ENCODE measurements at regions not wholly inside any gene's neighbourhood (a gene's known extent, or its start where the extent isn't known, plus 50 kb on each side); places are given as distances from the start of the nearest gene placed in this dataset.

DNA sequence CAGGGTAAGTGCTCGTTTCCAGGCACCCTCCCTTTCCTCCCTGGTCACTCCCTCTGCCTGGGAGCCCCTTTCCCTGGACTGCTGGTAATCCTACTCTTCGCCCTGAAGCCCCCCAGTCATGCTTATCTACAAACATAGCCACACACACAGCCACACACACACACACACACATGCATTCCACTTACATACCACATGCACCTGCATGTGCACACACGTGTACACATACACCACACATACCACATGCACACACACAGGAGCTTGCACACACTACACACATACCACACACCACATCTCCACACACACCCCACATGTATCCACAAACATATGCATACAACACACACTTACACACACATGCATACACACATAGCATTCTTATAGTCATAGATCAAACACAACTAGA, 358.5 kb downstream of the GADD45G start:
- DNase-seq (ENCODE audit: low read depth in 2 of 2): no peak

DNA sequence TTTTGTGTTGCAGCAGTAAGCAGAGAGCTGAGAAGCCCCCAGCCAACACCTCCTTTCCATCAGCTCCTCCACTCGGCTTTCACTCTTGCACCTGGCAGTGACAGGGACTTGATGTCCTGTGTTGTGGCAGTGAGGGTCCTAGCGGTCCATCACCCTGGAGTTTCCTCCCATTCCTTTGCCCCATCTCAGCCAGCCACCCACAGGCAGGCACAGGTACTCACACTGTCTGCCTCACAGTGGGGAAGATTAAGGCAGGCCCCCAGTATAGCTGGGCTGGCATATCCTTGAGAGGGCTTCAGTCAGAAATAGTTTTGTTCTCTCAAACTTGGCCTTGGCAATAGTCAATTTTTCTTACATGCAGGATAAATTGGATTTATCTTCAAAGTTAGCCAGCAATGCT, 362.7 kb downstream of the GADD45G start:
- no peak for DNase-seq (ENCODE audit: low read depth in 2 of 2)

DNA sequence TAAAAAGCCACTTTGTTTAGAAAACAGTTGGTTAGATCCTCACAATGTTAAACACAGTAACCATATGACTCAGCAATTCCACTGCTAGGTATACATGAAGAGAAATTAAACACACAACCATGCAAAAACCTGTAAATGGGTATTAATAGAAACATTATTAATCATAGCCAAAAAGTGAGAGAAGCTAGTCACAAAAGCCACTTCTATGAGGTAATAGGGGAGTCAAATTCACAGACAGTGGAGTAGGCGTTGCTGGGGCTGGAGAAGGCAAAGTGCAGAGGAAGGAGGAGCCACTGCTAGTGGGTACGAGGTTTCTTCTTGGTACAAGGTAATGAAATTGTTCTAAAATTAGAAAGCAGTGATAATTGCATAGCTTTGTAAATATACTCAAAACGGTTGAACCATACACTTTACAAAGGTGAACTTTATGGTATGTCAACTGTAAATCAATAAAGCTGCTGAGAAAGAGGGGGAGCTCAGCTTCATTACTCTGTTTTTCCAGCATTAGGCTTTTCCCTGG, 364.4 kb downstream of the GADD45G start:
- no peak for DNase-seq (ENCODE audit: low read depth in 2 of 2)

DNA sequence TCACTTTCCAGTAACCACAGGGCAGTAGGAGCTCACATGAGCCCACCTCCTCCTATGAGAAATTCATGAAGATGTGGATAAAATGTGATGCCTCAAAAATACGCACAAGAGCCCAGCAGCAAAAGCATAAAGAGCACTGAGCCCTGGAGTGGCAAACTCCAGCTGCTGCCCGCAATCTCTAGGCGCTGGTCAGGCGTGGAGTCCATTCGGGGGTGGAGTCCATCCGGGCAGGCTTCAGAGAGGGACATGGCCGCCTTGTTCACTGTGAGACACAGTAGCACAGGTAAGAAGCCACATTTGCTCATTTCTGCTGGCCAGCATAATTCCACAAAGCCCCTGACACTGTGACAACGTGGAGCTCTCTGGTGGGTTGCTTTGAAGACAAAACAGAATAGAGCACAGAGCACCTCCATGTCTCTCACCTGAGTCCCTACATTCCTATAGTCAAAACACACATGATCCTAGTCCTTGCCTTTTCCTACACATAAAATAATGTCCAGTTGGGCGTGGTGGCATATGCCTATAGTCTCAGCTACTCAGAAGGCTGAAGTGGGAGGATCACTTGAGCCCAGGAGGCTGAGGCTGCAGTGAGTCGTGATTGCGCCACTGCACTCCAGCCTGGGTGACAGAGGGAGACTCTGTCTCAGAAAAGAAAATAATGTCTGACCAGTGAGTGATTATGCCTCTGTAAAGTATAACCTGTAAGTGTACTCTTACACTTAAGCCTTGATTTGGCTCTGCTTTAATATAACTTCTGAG, 365.2 kb downstream of the GADD45G start:
- DNase-seq (ENCODE audit: low read depth in 2 of 2): no peak

DNA sequence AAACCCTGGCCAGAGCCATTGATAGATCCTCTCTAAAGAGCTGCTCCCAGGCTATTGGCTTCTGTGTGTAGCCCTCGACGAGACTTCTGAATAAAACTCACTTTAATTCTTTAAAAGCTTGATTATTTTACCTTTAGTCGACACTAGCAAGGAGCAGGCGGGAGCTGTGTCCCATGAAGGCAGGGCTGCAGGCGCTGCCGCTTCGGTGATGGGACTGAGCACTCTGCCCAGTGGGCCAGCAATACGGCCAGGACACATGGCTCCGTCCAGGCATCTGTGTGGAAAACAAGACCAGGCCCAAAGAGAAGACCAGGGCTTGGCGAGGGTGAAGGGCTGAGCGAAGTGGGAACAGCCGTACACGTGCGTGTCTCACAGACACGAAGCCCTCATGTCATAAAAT, 365.9 kb downstream of the GADD45G start:
- DNase-seq (ENCODE audit: low read depth in 2 of 2): no peak

DNA sequence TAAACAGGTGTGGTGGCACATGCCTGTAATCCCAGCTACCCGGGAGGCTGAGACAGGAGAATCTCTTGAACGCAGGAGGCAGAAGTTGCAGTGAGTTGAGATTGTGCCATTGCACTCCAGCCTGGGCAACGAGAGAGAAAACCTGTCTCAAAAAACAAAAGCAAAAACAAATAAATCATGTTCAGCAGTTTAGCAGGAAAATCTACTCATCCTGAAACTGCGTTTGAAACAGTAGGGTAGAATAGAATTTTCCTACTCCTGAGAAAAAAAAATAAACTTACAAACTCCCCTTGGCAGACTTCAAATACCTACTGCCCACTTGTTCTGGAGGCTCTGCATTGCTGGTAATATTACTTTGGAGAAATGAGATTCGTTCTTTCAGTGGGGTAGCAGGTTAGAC, 367.7 kb downstream of the GADD45G start:
- no peak for DNase-seq (ENCODE audit: low read depth in 2 of 2)

DNA sequence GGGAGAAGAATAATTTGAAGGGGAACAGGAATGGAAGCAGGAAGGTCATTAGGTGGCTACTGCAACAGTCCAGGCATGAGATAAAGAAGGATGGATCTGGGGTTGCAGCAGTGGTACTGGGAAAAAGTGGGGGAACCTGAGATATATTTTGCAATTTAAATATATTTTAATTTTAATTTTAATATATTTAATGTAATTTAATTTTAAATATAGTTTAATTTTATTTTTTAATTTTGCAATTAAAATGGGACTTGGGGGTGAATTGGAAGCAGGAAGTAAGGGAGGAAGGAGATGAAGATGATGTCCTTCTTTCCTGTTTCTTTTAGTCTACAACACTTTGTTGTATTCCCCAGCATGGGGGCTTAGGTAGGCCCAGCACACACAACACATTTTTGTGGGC, 369.8 kb downstream of the GADD45G start:
- no peak for DNase-seq (ENCODE audit: low read depth in 2 of 2)

DNA sequence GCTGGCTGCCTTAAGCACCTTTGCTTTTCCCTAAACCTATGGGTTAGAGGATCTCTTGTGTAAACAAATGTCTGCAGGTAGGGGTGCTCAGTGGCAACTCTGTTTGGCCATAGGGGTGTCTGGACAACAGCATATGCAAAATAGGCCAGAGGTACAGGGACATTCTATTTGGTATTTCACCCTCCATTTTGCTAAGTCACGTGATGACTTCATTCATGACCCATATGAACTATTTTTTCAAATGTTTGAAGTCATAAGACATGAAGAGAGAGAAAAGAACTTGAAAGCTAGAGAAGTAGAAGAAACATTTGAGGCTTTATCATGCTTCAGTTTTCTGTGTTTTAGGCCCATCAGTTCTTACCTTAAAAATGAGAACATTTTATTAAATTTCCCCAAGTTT, 370.2 kb downstream of the GADD45G start:
- no peak for DNase-seq (ENCODE audit: low read depth in 2 of 2)

DNA sequence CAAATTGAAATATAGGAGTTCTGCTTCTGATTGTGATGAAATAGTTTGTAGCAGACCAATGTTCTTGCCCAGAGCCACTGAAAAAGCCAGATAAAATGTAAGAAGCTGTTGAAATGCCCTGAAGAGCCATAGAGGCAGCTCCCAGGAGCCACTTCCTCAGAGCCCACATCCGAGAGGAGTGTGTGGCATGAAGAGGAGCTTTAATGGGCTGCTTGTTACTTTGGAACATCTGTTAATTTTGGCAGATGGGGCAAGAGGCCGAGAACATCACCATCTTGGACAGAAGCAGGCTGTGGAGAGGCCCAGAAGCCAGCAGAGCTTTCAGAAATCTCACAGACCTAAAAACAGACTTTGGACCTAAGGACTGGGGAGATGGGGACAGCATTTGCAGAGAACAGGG, 370.8 kb downstream of the GADD45G start:
- DNase-seq (ENCODE audit: low read depth in 2 of 2): no peak

DNA sequence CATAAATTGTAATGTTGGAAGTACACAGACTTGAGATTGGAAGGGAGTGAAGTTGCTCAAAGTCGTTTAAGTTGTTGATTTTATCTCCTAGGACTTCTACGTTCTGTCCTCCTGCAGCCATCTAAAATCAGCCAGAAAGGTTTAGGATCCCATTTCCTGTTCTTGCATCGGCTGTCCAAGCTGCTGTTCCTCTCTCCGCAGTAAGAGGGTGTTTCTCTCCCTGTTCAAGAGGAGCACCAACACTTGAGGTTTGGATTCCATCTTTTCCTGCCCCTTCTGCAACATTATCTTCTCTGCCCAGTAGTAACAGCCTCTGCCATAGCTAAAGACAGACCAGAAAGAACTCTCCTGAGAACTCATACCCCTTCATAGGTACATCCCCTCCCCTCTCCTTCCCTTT, 373.4 kb downstream of the GADD45G start:
- DNase-seq (ENCODE audit: low read depth in 2 of 2): no peak

DNA sequence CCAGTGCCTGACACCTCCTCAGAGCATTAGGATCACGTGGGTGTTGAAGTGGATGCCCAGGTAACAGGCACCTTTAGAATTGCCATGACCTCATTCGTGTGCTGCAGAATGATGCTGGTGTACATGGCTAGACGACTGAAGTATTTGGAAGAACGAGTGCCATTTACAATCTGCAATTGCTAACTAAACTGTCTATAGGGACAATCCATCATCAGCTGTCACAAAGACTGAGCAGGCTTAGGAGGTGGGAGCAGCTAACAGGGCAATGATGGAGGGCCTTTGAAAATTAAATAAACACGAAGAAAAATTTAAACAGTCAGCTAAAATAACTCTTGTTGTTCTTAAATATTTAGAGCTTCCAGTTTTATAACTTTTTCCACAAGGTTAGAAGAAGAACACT, 375.8 kb downstream of the GADD45G start:
- DNase-seq (ENCODE audit: low read depth in 2 of 2): no peak

DNA sequence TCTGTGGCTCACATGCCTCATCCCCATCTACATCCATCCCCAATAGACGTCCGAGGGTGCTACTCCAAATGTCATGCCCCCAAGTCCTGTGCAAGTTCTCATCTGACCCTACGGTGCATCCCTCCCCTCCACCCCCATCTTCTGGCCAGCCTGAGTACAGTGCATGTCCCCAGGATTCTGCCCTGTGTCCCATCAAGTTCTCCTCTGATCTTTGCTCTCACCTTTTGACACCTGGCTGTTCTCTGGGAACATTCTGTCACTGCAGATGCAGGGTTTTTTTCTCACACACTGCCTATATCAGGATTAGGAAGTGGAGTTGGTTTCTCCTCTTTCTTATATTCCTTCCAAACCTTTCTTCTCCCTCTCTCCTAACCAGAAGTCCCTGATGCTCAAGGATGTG, 377.2 kb downstream of the GADD45G start:
- DNase-seq (ENCODE audit: low read depth in 2 of 2): no peak

DNA sequence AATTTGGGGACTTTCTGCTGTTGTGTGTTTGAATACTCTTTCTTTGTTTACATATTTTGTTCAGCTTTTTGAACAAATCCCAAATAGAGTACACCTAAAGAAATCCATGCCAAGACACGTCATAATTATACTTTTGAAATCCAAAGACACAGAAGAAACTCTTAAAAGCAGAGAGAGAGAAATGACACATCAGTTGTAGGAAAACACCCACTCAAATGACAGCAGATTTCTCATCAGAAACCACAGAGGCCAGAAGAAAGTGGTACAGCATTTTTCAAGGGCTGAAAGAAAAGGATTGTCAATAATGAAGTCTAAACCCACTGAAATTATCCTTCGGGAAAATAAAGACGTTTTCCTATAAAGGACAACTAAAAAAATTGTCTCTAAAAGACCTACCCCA, 378.6 kb downstream of the GADD45G start:
- DNase-seq (ENCODE audit: low read depth in 2 of 2): no peak

DNA sequence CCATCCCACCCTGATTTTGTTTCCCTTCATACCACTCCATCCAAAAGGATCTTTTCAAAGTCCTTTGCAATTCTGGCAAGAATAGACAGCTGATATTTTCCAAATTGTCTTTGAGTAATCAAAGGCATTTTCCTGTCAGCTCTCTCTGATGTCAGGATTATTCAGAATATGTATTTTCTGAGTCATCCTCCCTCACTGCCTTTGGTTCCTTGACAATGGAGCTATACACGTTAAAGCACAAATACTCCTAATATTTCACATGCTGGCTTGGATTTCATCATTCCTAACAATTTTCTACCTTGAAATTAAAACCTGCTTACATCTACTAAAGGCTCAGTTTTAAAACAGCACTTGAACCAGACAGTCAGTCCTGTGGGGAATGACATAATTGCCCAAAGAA, 379.4 kb downstream of the GADD45G start:
- no peak for DNase-seq (ENCODE audit: low read depth in 2 of 2)

DNA sequence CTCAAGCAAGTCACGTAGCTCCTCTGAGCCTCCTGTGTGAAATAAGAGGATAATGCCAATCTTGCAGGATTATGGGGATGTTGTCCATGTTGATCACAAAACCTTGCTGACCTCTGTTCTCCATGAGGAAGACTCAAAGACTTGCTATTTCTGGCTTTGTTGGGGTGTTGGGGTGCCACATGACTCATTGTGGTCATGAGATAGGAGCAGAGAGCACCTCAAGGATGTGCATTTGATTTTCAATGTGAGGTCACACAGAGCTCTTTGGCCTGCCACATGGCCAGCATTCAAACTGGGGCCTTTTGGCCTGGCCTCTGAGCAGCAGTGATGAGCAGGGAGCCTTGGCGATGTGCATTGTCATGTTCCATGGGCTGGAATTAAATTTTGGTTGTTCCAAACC, 380.3 kb downstream of the GADD45G start:
- no peak for DNase-seq (ENCODE audit: low read depth in 2 of 2)

DNA sequence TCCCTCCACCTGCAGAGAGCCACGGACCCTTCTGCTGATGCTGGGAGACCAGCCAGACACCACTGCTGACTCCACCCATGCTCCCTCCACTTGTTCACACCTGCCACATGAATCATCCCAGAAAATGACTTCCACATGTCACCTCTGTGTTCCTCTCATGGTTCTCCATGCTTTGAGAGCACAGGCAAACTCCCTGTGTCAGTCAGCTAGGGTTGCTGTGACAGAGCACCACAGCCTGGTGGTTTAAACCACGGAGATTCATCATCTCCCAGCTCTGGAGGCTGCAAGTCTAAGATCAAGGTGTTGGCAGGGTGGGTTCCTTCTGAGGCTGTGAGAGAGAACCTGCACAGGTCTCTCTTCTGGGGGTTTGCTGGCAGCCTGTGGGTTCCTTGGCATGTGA, 381.4 kb downstream of the GADD45G start:
- peak; percentile 11 to 29 for DNase-seq (ENCODE audit: low read depth in 2 of 2)

DNA sequence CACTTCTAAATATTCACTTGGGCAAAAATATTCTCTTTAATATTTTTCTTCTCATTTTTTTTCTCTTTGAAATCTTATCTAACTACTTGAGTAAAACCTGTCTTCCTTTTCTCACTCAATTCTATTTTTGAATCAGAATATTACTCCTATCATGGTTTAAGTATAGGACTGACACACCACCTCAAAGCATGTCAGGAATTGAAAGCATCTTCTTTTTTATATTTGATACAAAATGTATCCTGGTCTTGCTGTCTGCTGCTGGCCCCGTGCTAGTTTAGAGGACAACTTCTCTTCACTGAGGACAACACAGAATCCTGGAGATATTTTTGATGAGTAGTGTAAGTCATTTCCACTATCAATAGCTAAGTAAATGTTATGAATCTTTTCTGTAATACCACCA, 383.6 kb downstream of the GADD45G start:
- DNase-seq (ENCODE audit: low read depth in 2 of 2): no peak

DNA sequence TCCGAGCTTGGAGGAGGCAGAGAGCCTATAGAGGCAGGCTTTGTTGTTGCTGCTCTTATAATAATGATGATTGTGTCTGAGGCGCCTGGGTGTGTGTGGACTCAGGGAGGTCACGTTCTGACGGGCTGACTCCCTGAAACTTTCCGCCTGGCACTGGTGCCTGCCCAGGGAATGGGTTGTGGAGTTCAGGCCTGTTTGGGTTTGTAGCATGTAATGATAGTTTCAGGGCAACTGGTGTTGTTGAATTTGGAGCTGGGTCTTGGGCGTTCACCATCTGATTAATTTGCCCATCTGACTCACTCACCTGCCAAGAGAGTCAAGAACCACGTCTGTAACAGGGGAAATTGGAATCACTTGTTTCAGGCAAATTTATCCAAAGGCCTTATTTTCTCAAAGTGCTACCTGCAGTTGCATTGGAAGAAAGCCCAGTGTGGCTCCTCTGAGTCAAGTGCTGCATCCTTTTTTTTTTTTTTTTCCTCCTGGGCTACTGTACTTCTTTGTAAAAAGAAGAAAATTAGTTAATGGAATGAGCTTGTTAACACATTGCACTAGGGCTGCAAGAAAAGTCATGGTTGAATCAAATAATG, 386.5 kb downstream of the GADD45G start:
- DNase-seq (ENCODE audit: low read depth in 2 of 2): no peak

DNA sequence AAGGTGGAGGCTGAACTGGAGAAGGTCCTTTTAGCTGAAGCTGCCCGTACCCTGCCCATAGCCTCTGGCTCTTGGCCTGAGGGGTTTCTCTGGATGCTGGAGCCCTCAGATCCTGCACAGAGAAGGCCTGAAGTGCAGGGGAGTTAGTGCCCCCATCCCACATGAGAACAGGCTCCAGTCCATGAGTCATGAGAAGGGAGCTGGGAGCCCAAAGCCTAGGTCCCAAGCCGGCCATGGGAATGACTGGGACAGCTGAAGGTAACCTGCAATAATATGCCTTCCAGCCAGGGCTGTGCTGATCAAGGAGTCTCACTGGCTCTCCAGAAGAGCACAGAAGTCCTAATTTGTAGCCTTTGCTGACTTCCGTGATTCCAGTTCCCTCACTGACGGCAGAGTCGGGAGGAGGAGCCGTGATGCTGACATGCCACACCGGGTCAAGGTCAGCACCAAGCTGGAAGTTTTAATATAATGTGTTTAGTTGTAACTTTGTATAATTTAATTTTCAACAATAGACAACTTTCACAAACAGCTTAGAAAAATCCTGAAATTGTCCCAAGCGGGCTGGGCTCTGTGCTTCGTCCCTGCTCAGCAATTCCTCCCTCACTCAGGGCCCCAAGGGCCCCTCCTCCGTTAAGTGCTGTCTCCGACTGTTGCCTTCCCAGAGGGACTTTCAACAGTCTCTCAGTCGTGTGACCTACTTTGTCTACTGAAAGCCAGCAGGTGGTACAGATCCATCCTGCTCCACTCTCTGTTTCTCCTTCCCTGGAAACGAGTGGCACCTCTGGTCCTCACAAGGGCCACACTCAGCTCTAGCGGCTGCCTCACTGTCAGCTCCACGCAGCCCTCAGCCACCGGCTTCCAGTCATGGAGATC, 387.8 kb downstream of the GADD45G start:
- DNase-seq (ENCODE audit: low read depth in 2 of 2): no peak

DNA sequence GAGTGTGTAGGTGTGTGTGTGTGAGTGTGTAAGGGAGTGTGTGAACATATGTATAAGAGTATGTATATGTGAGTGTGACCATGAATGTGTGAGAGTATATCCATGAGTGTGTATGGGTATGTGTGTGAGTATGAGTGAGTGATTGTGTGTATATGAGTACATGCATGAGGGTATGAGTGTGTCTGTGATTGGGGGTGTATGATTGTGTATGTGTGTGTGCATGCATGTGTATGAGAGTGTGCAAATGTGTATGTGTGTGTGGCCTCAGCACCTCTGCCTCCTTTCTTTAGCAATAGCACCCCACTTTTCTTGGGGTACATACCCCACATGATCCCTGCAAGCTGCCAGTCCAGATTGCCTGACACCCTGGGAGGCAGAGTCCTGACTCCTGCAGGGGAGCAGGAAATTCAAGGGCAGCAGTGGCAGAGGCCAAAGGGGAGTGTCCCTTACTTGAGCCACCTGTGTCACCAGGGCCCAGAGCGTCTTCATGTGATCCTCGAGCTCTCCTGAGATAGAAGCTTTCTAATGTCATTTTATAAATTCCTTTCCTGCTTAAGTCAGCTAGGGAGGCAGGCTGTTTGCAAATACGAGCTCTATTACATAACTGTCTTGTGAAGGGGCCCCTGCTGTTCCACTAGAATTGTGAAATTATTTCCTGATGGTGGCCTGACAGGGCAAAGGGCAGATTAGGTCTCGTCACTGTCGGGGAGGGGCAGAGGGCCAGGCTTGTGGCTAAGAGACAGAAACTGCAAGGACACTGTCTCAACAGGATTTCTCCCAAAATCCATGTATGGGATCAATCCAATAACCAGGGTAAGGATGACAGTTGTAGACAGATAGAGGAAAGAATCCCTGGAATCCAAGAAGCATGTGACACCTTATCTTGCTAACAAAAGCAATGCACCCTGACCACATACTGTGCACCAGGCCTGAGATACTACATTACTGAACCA, 389.1 kb downstream of the GADD45G start:
- DNase-seq (ENCODE audit: low read depth in 2 of 2): no peak

DNA sequence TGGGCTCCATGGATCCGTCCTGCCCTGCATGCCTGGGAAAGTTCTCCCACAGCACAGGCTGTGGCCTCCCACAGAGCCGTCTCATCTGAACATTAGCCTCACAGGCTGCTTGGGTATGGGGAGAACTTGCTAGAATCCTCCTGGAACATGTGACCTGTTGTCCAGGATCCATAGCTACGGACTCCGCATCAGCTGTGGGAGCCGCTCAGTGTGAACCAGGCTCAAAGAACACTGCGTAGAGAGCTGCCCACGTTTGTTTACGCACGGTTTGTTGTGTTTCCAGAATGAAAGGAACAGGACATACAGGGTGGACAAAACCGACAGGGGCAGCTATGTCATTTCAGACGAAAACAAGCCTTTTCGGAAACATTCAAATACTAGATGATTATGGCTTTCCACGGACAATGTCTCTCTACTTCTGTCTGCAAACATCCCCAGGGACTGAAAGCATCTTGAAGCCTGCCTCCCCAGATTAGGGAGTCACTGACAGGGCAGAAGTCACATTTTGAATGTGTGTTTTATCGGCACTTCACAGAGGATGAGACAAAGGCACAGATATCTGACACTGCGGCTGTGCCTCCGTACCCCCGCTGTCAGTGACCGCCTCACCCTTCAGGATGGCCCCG, 390.3 kb downstream of the GADD45G start:
- no peak for DNase-seq (ENCODE audit: low read depth in 2 of 2)

All from stimulated activated CD4-positive, alpha-beta T cell treated with anti-CD3 and anti-CD28 coated beads, Interleukin-4, amount 100 ng/mL, for 48 hours (primary cell).